ENCODE measurements at regions not wholly inside any gene's neighbourhood (a gene's known extent, or its start where the extent isn't known, plus 50 kb on each side); places are given as distances from the start of the nearest gene placed in this dataset.

GRCh38 chr17:53891726-53892125 lies 69.0 kb downstream of the KIF2B start:
- DNase-seq = no peak

GRCh38 chr17:53892222-53892621 lies 69.5 kb downstream of the KIF2B start:
- no peak for DNase-seq

GRCh38 chr17:53894591-53894990 lies 71.9 kb downstream of the KIF2B start:
- no peak for DNase-seq

GRCh38 chr17:53896047-53896446 lies 73.3 kb downstream of the KIF2B start:
- DNase-seq = no peak

- DNase-seq = no peak
These were observed 78.2 kb downstream of the KIF2B start for GRCh38 chr17:53900951-53901350.

- DNase-seq = no peak
These were observed 84.7 kb downstream of the KIF2B start for GRCh38 chr17:53907435-53907834.

- no peak for DNase-seq
These were observed 87.1 kb downstream of the KIF2B start for GRCh38 chr17:53909802-53910201.

GRCh38 chr17:53912117-53912516 lies 89.4 kb downstream of the KIF2B start:
- DNase-seq = no peak

GRCh38 chr17:53919356-53919755 lies 96.6 kb downstream of the KIF2B start:
- DNase-seq = no peak

- no peak for DNase-seq
These were observed 102.1 kb downstream of the KIF2B start for GRCh38 chr17:53924530-53925455.

GRCh38 chr17:53932386-53932785 lies 109.7 kb downstream of the KIF2B start:
- no peak for DNase-seq

- DNase-seq = no peak
These were observed 112.2 kb downstream of the KIF2B start for GRCh38 chr17:53934931-53935330.

- no peak for DNase-seq
These were observed 118.5 kb downstream of the KIF2B start for GRCh38 chr17:53941231-53941630.

GRCh38 chr17:53942436-53942835 lies 119.7 kb downstream of the KIF2B start:
- DNase-seq = no peak

- DNase-seq = no peak
These were observed 120.2 kb downstream of the KIF2B start for GRCh38 chr17:53942898-53943297.

- DNase-seq = no peak
These were observed 125.6 kb downstream of the KIF2B start for GRCh38 chr17:53948323-53948722.

- no peak for DNase-seq
These were observed 126.9 kb downstream of the KIF2B start for GRCh38 chr17:53949473-53950090.

GRCh38 chr17:53950207-53950857 lies 127.6 kb downstream of the KIF2B start:
- DNase-seq = no peak

- no peak for DNase-seq
These were observed 128.1 kb downstream of the KIF2B start for GRCh38 chr17:53950858-53951250.

- DNase-seq = no peak
These were observed 148.6 kb downstream of the KIF2B start for GRCh38 chr17:53971361-53971760.

GRCh38 chr17:53979991-53980390 lies 157.3 kb downstream of the KIF2B start:
- DNase-seq = no peak

GRCh38 chr17:53996131-53996530 lies 173.4 kb downstream of the KIF2B start:
- no peak for DNase-seq

- no peak for DNase-seq
These were observed 174.2 kb downstream of the KIF2B start for GRCh38 chr17:53996890-53997289.

- DNase-seq = no peak
These were observed 185.1 kb downstream of the KIF2B start for GRCh38 chr17:54007855-54008254.

Measured in stimulated activated CD4-positive, alpha-beta T cell treated with anti-CD3 and anti-CD28 coated beads, Interleukin-1b, Interleukin-23, amount 100 ng/mL, for 48 hours (primary cell).